ENCODE measurements at regions not wholly inside any gene's neighbourhood (a gene's known extent, or its start where the extent isn't known, plus 50 kb on each side); places are given as distances from the start of the nearest gene placed in this dataset.
A peak's percentile ranks its signal among the peaks of the same experiment; 100 is the strongest.
"Not testable (repeated sequence)": the region's sequence is repeated elsewhere in the genome, so short reads cannot be mapped to it uniquely, and the experiment has no call there.

DNA sequence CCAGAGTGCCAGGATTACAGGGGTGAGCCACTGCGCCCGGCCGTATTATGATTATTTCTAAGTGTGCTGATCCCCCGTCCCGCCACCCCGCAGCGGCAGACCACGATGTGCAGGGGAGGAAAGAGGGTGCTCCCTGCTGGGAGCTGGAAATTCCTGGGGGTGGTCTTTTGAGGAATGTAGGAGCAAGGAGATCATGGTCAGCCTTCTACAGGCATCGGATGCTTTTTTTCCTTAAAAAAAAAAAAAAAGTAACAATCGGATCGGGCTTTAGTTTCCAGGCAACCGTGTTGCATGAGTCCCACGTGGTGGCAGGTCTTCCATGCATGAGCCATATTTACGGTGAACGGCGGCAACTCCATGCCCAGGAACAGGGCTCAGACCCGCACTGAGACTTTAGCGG lies 74.2 kb upstream of the COX20 start:
- Histone ChIP-seq H3K4me2 (ENCODE audit: low read depth, low read length, poor library complexity, severe bottlenecking) (peak overlapping the region; percentile 53), H3K9me3 (ENCODE audit: insufficient read depth, low read length) (no peaks in the 10 kb centered on the region), H3K27me3 (ENCODE audit: low read length) (no peaks in the 10 kb centered on the region), H3K4me3 (ENCODE audit: insufficient read depth, low read length, poor library complexity, severe bottlenecking) (no peak overlapping the region), H3F3A (ENCODE audit: insufficient read depth) (peaks cover 53% of the 10 kb centered on the region), H4K20me1 (ENCODE audit: low read depth, low read length) (no peaks in the 10 kb centered on the region), H3K27ac (ENCODE audit: low read depth, low read length) (peak overlapping the region; percentile 92), H3K36me3 (ENCODE audit: low read length) (no peaks in the 10 kb centered on the region), H3K9me2 (replicated peaks; ENCODE audit: insufficient read depth, low read length) (no peaks in the 10 kb centered on the region), H3K79me2 (ENCODE audit: insufficient read depth, low read length) (no peaks in the 10 kb centered on the region), H3K9ac (ENCODE audit: low read length) (peak overlapping the region; percentile 34), H2AFZ (ENCODE audit: low read depth, low read length, severe bottlenecking) (no peak overlapping the region)
- TF ChIP-seq EZH2phosphoT487 (conservative IDR thresholded peaks at IDR 0.05; ENCODE audit: low read length) (no peak), CTCF (IDR thresholded peaks at IDR 0.05; ENCODE audit: insufficient read depth, low read length, poor library complexity, severe bottlenecking) (no peak)

- H3K4me3 ChIP-seq (ENCODE audit: insufficient read depth, low read length, poor library complexity, severe bottlenecking), result no peak overlapping the region
- H3K4me2 ChIP-seq (ENCODE audit: low read depth, low read length, poor library complexity, severe bottlenecking), result peak overlapping the region; percentile 53
- H3K27ac ChIP-seq (ENCODE audit: low read depth, low read length), result peak overlapping the region; percentile 92
These were observed 72.8 kb upstream of the COX20 start for GRCh38 chr1:244762629-244763028.

DNA sequence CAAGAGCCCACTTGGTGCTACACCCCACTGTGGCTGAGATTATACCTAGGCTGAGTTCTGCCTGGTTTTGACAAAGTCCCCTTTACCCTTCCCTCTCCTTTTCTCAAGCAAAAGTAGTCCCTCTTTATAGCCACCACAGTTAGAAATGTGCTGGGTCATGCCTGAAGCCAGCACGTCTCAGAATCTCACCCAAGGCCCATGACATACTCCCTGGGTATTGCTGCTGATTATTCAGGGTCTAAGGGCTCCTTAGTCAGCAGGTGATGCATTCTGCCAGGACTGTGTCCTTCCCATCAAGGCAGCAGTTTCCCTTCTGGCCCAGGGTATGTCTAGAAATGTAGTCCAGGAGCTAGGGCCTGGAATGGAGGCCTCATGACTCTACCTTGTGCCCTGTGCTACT lies 67.3 kb upstream of the COX20 start:
- H3K4me2 ChIP-seq (ENCODE audit: low read depth, low read length, poor library complexity, severe bottlenecking), result no peak overlapping the region
- H3K27ac ChIP-seq (ENCODE audit: low read depth, low read length), result no peak overlapping the region
- no peak for TF ChIP-seq EZH2phosphoT487 (conservative IDR thresholded peaks at IDR 0.05; ENCODE audit: low read length)
- peaks cover 9% of the 10 kb centered on the region; the same call in 1 of the 2 replicates for H3F3A ChIP-seq (ENCODE audit: insufficient read depth)
- H4K20me1 ChIP-seq (ENCODE audit: low read depth, low read length), result no peaks in the 10 kb centered on the region
- H3K9me2 ChIP-seq (replicated peaks; ENCODE audit: insufficient read depth, low read length), result no peaks in the 10 kb centered on the region
- no peaks in the 10 kb centered on the region for H3K79me2 ChIP-seq (ENCODE audit: insufficient read depth, low read length)
- no peaks in the 10 kb centered on the region for H3K27me3 ChIP-seq (ENCODE audit: low read length)
- H3K4me3 ChIP-seq (ENCODE audit: insufficient read depth, low read length, poor library complexity, severe bottlenecking), result no peak overlapping the region
- H3K9me3 ChIP-seq (ENCODE audit: insufficient read depth, low read length), result no peaks in the 10 kb centered on the region
- no peak overlapping the region for H2AFZ ChIP-seq (ENCODE audit: low read depth, low read length, severe bottlenecking)
- H3K36me3 ChIP-seq (ENCODE audit: low read length), result no peaks in the 10 kb centered on the region
- no peak overlapping the region for H3K9ac ChIP-seq (ENCODE audit: low read length)

More at GRCh38 chr1:244762629-244763028, 72.8 kb upstream of the COX20 start:
- no peak overlapping the region for H2AFZ ChIP-seq (ENCODE audit: low read depth, low read length, severe bottlenecking)
- no peaks in the 10 kb centered on the region for H3K9me2 ChIP-seq (replicated peaks; ENCODE audit: insufficient read depth, low read length)
- no peaks in the 10 kb centered on the region for H3K36me3 ChIP-seq (ENCODE audit: low read length)
- no peaks in the 10 kb centered on the region for H3K9me3 ChIP-seq (ENCODE audit: insufficient read depth, low read length)
- H3K79me2 ChIP-seq (ENCODE audit: insufficient read depth, low read length), result no peaks in the 10 kb centered on the region
- no peak overlapping the region for H3K9ac ChIP-seq (ENCODE audit: low read length)
- no peaks in the 10 kb centered on the region for H3K27me3 ChIP-seq (ENCODE audit: low read length)
- H4K20me1 ChIP-seq (ENCODE audit: low read depth, low read length), result no peaks in the 10 kb centered on the region
- TF ChIP-seq EZH2phosphoT487 (conservative IDR thresholded peaks at IDR 0.05; ENCODE audit: low read length), result no peak
- no peak for TF ChIP-seq CTCF (IDR thresholded peaks at IDR 0.05; ENCODE audit: insufficient read depth, low read length, poor library complexity, severe bottlenecking)
- H3F3A ChIP-seq (ENCODE audit: insufficient read depth), result peaks cover 53% of the 10 kb centered on the region

- H3K36me3 ChIP-seq (ENCODE audit: low read length), result no peaks in the 10 kb centered on the region
- no peak overlapping the region for H2AFZ ChIP-seq (ENCODE audit: low read depth, low read length, severe bottlenecking)
- no peak overlapping the region for H3K27ac ChIP-seq (ENCODE audit: low read depth, low read length)
- H3K79me2 ChIP-seq (ENCODE audit: insufficient read depth, low read length), result no peaks in the 10 kb centered on the region
- H3K4me3 ChIP-seq (ENCODE audit: insufficient read depth, low read length, poor library complexity, severe bottlenecking), result no peak overlapping the region
- H3K9me3 ChIP-seq (ENCODE audit: insufficient read depth, low read length), result no peaks in the 10 kb centered on the region
- no peaks in the 10 kb centered on the region for H4K20me1 ChIP-seq (ENCODE audit: low read depth, low read length)
- TF ChIP-seq EZH2phosphoT487 (conservative IDR thresholded peaks at IDR 0.05; ENCODE audit: low read length), result no peak
- TF ChIP-seq CTCF (IDR thresholded peaks at IDR 0.05; ENCODE audit: insufficient read depth, low read length, poor library complexity, severe bottlenecking), result no peak
- no peak overlapping the region for H3K4me2 ChIP-seq (ENCODE audit: low read depth, low read length, poor library complexity, severe bottlenecking)
- H3K27me3 ChIP-seq (ENCODE audit: low read length), result no peaks in the 10 kb centered on the region
- no peaks in the 10 kb centered on the region for H3K9me2 ChIP-seq (replicated peaks; ENCODE audit: insufficient read depth, low read length)
- peaks cover 9% of the 10 kb centered on the region; the same call in 1 of the 2 replicates for H3F3A ChIP-seq (ENCODE audit: insufficient read depth)
- H3K9ac ChIP-seq (ENCODE audit: low read length), result no peak overlapping the region
These were observed 66.7 kb upstream of the COX20 start for GRCh38 chr1:244768804-244769203.

DNA sequence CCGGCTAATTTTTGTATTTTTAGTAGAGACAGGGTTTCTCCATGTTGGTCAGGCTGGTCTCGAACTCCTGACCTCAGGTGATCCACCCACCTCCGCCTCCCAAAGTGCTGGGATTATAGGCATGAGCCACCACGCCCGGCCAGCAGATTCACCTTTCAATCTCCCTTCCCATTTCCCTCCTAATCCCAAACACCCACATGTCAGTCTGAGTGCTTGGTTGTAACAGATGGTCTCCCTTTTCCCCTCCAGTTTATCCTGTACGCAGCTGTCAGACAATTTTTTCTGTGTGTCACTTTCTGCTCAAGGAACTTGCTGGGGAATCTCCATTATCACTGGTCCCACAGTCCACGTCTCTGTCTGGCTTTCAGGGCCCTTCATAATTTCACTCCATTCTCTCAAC lies 64.9 kb upstream of the COX20 start:
- not testable (repeated sequence) for H3K27ac ChIP-seq (ENCODE audit: low read depth, low read length); H3K27me3 ChIP-seq (ENCODE audit: low read length); H3K4me2 ChIP-seq (ENCODE audit: low read depth, low read length, poor library complexity, severe bottlenecking); H4K20me1 ChIP-seq (ENCODE audit: low read depth, low read length); H3K9me2 ChIP-seq (replicated peaks; ENCODE audit: insufficient read depth, low read length); H3K4me3 ChIP-seq (ENCODE audit: insufficient read depth, low read length, poor library complexity, severe bottlenecking); H3K36me3 ChIP-seq (ENCODE audit: low read length); H3K9me3 ChIP-seq (ENCODE audit: insufficient read depth, low read length); H2AFZ ChIP-seq (ENCODE audit: low read depth, low read length, severe bottlenecking); H3K79me2 ChIP-seq (ENCODE audit: insufficient read depth, low read length); H3K9ac ChIP-seq (ENCODE audit: low read length); H3F3A ChIP-seq (ENCODE audit: insufficient read depth)
